ENCODE measurements at regions not wholly inside any gene's neighbourhood (a gene's known extent, or its start where the extent isn't known, plus 50 kb on each side); places are given as distances from the start of the nearest gene placed in this dataset.

- TF ChIP-seq CTCF (IDR thresholded peaks at IDR 0.05): no peak
- Histone ChIP-seq H3K27ac (no peak overlapping the region), H3K4me3 (no peak overlapping the region), H3K4me1 (no peaks in the 10 kb centered on the region), H3K9me3 (no peaks in the 10 kb centered on the region), H3K27me3 (no peaks in the 10 kb centered on the region), H3K36me3 (no peaks in the 10 kb centered on the region)
- DNase-seq (no peak), ATAC-seq (no peak)
- intact Hi-C loops (cut with DNase I): no loop called here
Observed at GRCh38 chrX:144333429-144333828, 449.6 kb downstream of the UBE2NL start.

GRCh38 chrX:144334577-144334976 lies 450.7 kb downstream of the UBE2NL start:
- Histone ChIP-seq H3K4me1 (no peaks in the 10 kb centered on the region), H3K9me3 (no peaks in the 10 kb centered on the region), H3K36me3 (no peaks in the 10 kb centered on the region), H3K4me3 (no peak overlapping the region), H3K27me3 (no peaks in the 10 kb centered on the region), H3K27ac (no peak overlapping the region)
- no peak for TF ChIP-seq CTCF (IDR thresholded peaks at IDR 0.05)
- DNase-seq (no peak), ATAC-seq (no peak)
- intact Hi-C loops (cut with DNase I): no loop called here

- Histone ChIP-seq H3K27me3 (no peaks in the 10 kb centered on the region), H3K4me1 (no peaks in the 10 kb centered on the region), H3K27ac (no peak overlapping the region), H3K4me3 (no peak overlapping the region), H3K36me3 (no peaks in the 10 kb centered on the region), H3K9me3 (no peaks in the 10 kb centered on the region)
- no peak for TF ChIP-seq CTCF (IDR thresholded peaks at IDR 0.05)
- DNase-seq (no peak), ATAC-seq (no peak)
- intact Hi-C loops (cut with DNase I): no loop called here
Observed at GRCh38 chrX:144335402-144335801, 451.5 kb downstream of the UBE2NL start.

GRCh38 chrX:144379156-144379555 lies 495.3 kb downstream of the UBE2NL start:
- no peaks in the 10 kb centered on the region for H3K27me3 ChIP-seq
- no peak for TF ChIP-seq CTCF (IDR thresholded peaks at IDR 0.05)
- no peaks in the 10 kb centered on the region for H3K4me1 ChIP-seq
- intact Hi-C loops (cut with DNase I): no loop called here
- ATAC-seq (no peak), DNase-seq (no peak)
- H3K9me3 ChIP-seq: no peaks in the 10 kb centered on the region
- H3K27ac ChIP-seq: no peak overlapping the region
- H3K36me3 ChIP-seq: no peaks in the 10 kb centered on the region
- H3K4me3 ChIP-seq: no peak overlapping the region

GRCh38 chrX:144388738-144389137 lies 504.9 kb downstream of the UBE2NL start:
- TF ChIP-seq CTCF (IDR thresholded peaks at IDR 0.05): no peak
- no peak overlapping the region for H3K4me3 ChIP-seq
- H3K36me3 ChIP-seq: no peaks in the 10 kb centered on the region
- H3K9me3 ChIP-seq: no peaks in the 10 kb centered on the region
- DNase-seq: no peak
- H3K27me3 ChIP-seq: no peaks in the 10 kb centered on the region
- no peak overlapping the region for H3K27ac ChIP-seq
- no peak for ATAC-seq
- H3K4me1 ChIP-seq: no peaks in the 10 kb centered on the region
- intact Hi-C loops (cut with DNase I): no loop called here

All from upper lobe of right lung (tissue), 1 donor.